Activated T-helper 2 cell treated with anti-CD3 and anti-CD28 coated beads, Interferon-gamma antibody, Interleukin-2, Interleukin-4, amounts not matched to agents 10 μg/mL and 5 μg/mL and 100 μg/mL, durations not matched to agents 14 hours and 24 hours and 36 hours (primary cell): ENCODE measurements at regions not wholly inside any gene's neighbourhood (a gene's known extent, or its start where the extent isn't known, plus 50 kb on each side); places are given as distances from the start of the nearest gene placed in this dataset.
A peak's percentile ranks its signal among the peaks of the same experiment; 100 is the strongest.

Experiments used
- DNase-seq: peaks from one replicate; pipeline ENCODE4 v3.0.0; 2021; ENCODE audit warnings: low spot score
- H3K27ac Mint-ChIP-seq: one replicate; pipeline ENCODE4 v1.8.0; 2021; ENCODE audit warnings: mixed read lengths
- H3K27me3 Mint-ChIP-seq: one replicate; pipeline ENCODE4 v1.8.0; 2021; ENCODE audit warnings: low read depth, mixed read lengths
- H3K36me3 Mint-ChIP-seq: one replicate; pipeline ENCODE4 v1.8.0; 2021; ENCODE audit warnings: low read depth, mixed read lengths
- H3K4me1 Mint-ChIP-seq: one replicate; pipeline ENCODE4 v1.8.0; 2021; ENCODE audit warnings: low read depth, mixed read lengths
- H3K4me3 Mint-ChIP-seq: one replicate; pipeline ENCODE4 v1.8.0; 2021; ENCODE audit warnings: low read depth, mild to moderate bottlenecking, moderate library complexity, mixed read lengths
- H3K9me3 Mint-ChIP-seq: one replicate; pipeline ENCODE4 v1.8.0; 2021; ENCODE audit warnings: mixed read lengths
- intact Hi-C: fragments of 100-400 bp; cut with micrococcal nuclease; formaldehyde crosslinking; loops from one replicate; pipeline ENCODE4 v1.15.1; 2023

DNA sequence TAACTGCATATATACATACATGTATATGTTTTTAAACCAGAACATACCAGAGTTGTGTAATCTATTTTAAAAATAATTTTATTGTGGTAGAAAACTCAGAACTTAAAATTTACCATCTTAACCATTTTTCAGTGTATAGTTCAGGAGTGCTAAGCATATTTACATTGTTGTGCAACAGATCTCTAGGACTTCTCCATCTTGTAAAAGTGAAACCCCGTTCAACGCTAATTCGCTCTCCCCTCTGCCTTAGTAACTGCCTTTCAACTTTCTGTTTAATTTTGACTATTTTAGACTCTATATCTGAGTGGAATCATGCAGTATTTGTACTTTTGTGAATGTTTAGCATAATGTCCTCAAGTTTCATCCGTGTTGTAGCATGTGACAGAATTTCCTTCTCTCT lies 51.8 kb upstream of the SSR3 start:
- Mint-ChIP-seq H3K27me3 (peaks cover 7% of the 10 kb centered on the region), H3K4me3 (peak overlapping the region; percentile 70), H3K36me3 (no peaks in the 10 kb centered on the region), H3K9me3 (no peaks in the 10 kb centered on the region), H3K4me1 (peaks cover 41% of the 10 kb centered on the region), H3K27ac (no peak overlapping the region)
- DNase-seq, result no peak
- intact Hi-C loops, result loop anchor here (2.0 to 5.0 kb wide), 3 partner anchors 36 to 531 kb away; partner anchors contain the start of gene SSR3

GRCh38 chr3:156605686-156606605 lies 51.0 kb upstream of the SSR3 start:
- H3K9me3 Mint-ChIP-seq, result no peaks in the 10 kb centered on the region
- no peak overlapping the region for H3K27ac Mint-ChIP-seq
- intact Hi-C loops, result loop anchor here (2.0 to 5.0 kb wide), 3 partner anchors 37 to 531 kb away; partner anchors contain the start of gene SSR3
- H3K4me3 Mint-ChIP-seq, result peak overlapping the region; percentile 73
- peaks cover 41% of the 10 kb centered on the region for H3K4me1 Mint-ChIP-seq
- H3K27me3 Mint-ChIP-seq, result peaks cover 7% of the 10 kb centered on the region
- DNase-seq, result no peak
- no peaks in the 10 kb centered on the region for H3K36me3 Mint-ChIP-seq

DNA sequence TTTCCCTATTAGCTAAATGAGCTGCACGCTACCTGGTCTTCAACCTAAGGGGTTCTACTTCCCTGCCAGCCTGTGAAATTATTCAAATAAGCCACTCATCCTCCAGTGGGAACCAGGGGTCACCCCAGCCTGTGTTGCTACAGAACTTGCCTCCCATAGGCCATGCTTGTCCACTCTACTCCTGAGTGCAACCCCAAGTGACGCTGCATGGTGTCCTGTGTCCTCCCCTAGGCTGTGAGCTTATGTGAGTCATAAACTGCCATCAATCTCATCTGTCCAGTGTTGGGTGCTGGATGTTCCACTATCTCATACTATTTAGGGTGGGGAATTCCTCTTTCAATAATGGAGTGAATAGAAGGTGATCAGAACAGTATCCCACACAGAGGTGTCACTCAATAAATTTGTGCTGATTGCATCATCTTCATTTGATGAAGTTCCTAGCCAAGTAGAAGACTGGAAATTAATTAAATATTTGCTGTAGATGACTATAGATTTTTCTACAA lies 49.8 kb upstream of the SSR3 start:
- Mint-ChIP-seq H3K4me1 (peaks cover 36% of the 10 kb centered on the region), H3K27me3 (peaks cover 7% of the 10 kb centered on the region)
- intact Hi-C loops, result loop anchor here (5.0 kb wide), 1 partner anchor 533 kb away; no protein-coding TSS in a partner anchor

More for the DNA sequence above, 49.8 kb upstream of the SSR3 start:
- no peak for DNase-seq
- no peak overlapping the region for H3K27ac Mint-ChIP-seq
- no peaks in the 10 kb centered on the region for H3K36me3 Mint-ChIP-seq
- H3K4me3 Mint-ChIP-seq, result no peak overlapping the region
- no peaks in the 10 kb centered on the region for H3K9me3 Mint-ChIP-seq
